Adrenal gland (tissue), 9 donors: ENCODE measurements at regions not wholly inside any gene's neighbourhood (a gene's known extent, or its start where the extent isn't known, plus 50 kb on each side); places are given as distances from the start of the nearest gene placed in this dataset.

Experiments
- DNase-seq, 7 donors: peaks; one replicate each; pipeline ENCODE4 v3.0.0-alpha.2; 2019 to 2020
- H3K27ac ChIP-seq, 5 donors: fragments of 200-600 bp; sonication (generic) in 4 of 5; 1 replicate in 3 of 5; 2 replicates in 2 of 5; pipeline versions ENCODE4 v1.5.1 to v1.8.0; 2016 to 2020; ENCODE audit warnings: mild to moderate bottlenecking in 1 of 5
- H3K27me3 ChIP-seq: fragments of 200-600 bp; 2 replicates; pipeline ENCODE4 v1.8.0; 2021
- H3K36me3 ChIP-seq, 2 donors: fragments of 200-600 bp; replicated peaks in 1 of 2; 1 replicate in 1 of 2; 2 replicates in 1 of 2; pipeline versions ENCODE4 v1.5.1 to v1.8.0; 2018 to 2022
- H3K4me1 ChIP-seq, 2 donors: fragments of 200-600 bp; replicated peaks in 1 of 2; 1 replicate in 1 of 2; 2 replicates in 1 of 2; pipeline versions ENCODE4 v1.5.1 to v1.8.0; 2018 to 2021
- H3K4me3 ChIP-seq, 4 donors: fragments of 200-600 bp; sonication (generic) in 3 of 4; one replicate each; pipeline ENCODE4 v1.5.1; 2016 to 2018
- H3K9me3 ChIP-seq, 3 donors: fragments of 200-600 bp; sonication (generic) in 1 of 3; replicated peaks in 1 of 3; 1 replicate in 2 of 3; 2 replicates in 1 of 3; pipeline versions ENCODE4 v1.5.1 to v1.8.0; 2016 to 2021
- POLR2A ChIP-seq, 2 donors: fragments of 450-650 bp; IDR thresholded peaks; one replicate each; pipeline ENCODE4 v1.6.1; 2017; ENCODE audit warnings: antibody characterized with exemption in 2 of 2, mild to moderate bottlenecking in 2 of 2, moderate library complexity in 1 of 2
- WGBS, 4 donors: extraction: QIAGEN DNeasy Blood & Tissue Kit in 2 of 4; methylation state at CpG; one replicate each; pipeline versions ENCODE4 v1.1.5 to v1.1.7; 2013 to 2017; 5-methylcytosine and 5-hydroxymethylcytosine counted together
- intact Hi-C, 2 donors: fragments of 100-400 bp; cut with DNase I; formaldehyde crosslinking; loops; one replicate each; pipeline versions ENCODE4 v1.14.1 to v1.15.0; 2022 to 2023
- TF ChIP-seq, protein P1 (sequence below), 6 experiments: fragments of 450-650 bp in 4 of 6; fragments of 200-600 bp in 2 of 6; sonication (generic) in 1 of 6; IDR thresholded peaks; 1 replicate in 5 of 6; 2 replicates in 1 of 6; pipeline versions ENCODE4 v1.5.1 to v1.8.0; 2016 to 2021; ENCODE audit warnings: antibody characterized with exemption in 6 of 6, mild to moderate bottlenecking in 2 of 6, moderate library complexity in 1 of 6
- donor health status: healthy with polysubstance abuse.
- donor health status: Bipolar disorder and iron deficiency.
- donor health status: DM: yes; HTN: yes; CAD: no.
- donor health status: DM: no; HTN: no; CAD: no.
- donor health status: DM: no; HTN: no; CAD: no.

- WGBS, 4 donors, result 71 to 86% (median 83%) methylated on average over 5 of the region's 5 CpGs
- H3K27ac ChIP-seq, result no peak overlapping the region
- no peaks in the 10 kb centered on the region for H3K9me3 ChIP-seq
- H3K36me3 ChIP-seq, result no peaks in the 10 kb centered on the region
- H3K4me1 ChIP-seq, result no peaks in the 10 kb centered on the region
- TF ChIP-seq POLR2A (IDR thresholded peaks at IDR 0.05), result no peak
- TF ChIP-seq, protein P1, sequence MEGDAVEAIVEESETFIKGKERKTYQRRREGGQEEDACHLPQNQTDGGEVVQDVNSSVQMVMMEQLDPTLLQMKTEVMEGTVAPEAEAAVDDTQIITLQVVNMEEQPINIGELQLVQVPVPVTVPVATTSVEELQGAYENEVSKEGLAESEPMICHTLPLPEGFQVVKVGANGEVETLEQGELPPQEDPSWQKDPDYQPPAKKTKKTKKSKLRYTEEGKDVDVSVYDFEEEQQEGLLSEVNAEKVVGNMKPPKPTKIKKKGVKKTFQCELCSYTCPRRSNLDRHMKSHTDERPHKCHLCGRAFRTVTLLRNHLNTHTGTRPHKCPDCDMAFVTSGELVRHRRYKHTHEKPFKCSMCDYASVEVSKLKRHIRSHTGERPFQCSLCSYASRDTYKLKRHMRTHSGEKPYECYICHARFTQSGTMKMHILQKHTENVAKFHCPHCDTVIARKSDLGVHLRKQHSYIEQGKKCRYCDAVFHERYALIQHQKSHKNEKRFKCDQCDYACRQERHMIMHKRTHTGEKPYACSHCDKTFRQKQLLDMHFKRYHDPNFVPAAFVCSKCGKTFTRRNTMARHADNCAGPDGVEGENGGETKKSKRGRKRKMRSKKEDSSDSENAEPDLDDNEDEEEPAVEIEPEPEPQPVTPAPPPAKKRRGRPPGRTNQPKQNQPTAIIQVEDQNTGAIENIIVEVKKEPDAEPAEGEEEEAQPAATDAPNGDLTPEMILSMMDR (IDR thresholded peaks at IDR 0.05), result no peak
- intact Hi-C loops, result no loop called here
- no peaks in the 10 kb centered on the region for H3K27me3 ChIP-seq
- no peak overlapping the region for H3K4me3 ChIP-seq
- no peak for DNase-seq
These were observed 394.8 kb upstream of the FANCL start for GRCh38 chr2:58635801-58636375.

DNA sequence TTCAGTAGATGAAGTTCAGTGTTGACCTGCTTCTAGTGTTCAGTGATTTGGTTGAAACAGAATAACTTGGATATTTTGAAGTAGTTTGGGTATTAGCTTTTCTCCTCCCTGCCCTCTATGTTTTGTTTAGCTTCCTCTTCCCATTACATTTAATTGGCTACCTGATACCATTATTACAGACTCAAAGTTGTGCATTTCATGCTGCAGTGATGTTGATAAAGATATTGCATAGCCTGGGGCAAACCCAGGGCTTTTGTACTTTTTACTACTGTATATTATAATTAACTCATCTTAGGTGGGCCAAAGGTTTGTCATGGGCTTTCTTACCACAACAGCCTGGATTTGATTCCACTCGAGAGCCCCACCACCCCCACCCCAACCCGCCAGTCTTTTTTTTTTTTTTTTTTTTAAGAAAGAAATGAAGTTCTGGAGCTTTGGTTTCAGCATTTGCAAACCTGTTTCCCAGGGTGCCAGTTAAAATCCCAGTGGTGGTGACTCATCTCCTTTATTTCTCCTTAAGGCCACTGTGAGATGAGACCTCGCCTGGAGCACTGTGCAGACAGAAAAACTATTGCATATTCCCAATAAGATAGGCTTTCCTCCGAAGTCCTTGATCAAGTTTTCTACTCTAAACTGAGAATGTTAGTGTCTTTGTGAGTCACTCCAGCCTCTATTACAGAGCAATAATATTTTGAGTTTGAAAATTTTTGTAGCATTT lies 393.7 kb upstream of the FANCL start:
- Histone ChIP-seq H3K27ac (no peak overlapping the region), H3K4me3 (no peak overlapping the region), H3K36me3 (no peaks in the 10 kb centered on the region), H3K27me3 (no peaks in the 10 kb centered on the region), H3K4me1 (no peaks in the 10 kb centered on the region), H3K9me3 (no peaks in the 10 kb centered on the region)
- DNase-seq, result no peak
- WGBS, 4 donors, result 60 to 69% (median 65%) methylated on average over 4 of the region's 4 CpGs
- intact Hi-C loops, result no loop called here
- TF ChIP-seq POLR2A (IDR thresholded peaks at IDR 0.05), result no peak
- TF ChIP-seq, protein P1 (IDR thresholded peaks at IDR 0.05), result no peak

GRCh38 chr2:58633613-58634365 lies 392.7 kb upstream of the FANCL start:
- no peak for TF ChIP-seq POLR2A (IDR thresholded peaks at IDR 0.05)
- TF ChIP-seq, protein P1 (IDR thresholded peaks at IDR 0.05), result no peak
- 23 to 36% (median 26%) methylated on average over 3 of the region's 3 CpGs for WGBS, 4 donors
- Histone ChIP-seq H3K27me3 (no peaks in the 10 kb centered on the region), H3K4me1 (no peaks in the 10 kb centered on the region), H3K27ac (no peak overlapping the region), H3K36me3 (no peaks in the 10 kb centered on the region), H3K9me3 (no peaks in the 10 kb centered on the region), H3K4me3 (no peak overlapping the region)
- DNase-seq, result no peak
- intact Hi-C loops, result no loop called here

DNA sequence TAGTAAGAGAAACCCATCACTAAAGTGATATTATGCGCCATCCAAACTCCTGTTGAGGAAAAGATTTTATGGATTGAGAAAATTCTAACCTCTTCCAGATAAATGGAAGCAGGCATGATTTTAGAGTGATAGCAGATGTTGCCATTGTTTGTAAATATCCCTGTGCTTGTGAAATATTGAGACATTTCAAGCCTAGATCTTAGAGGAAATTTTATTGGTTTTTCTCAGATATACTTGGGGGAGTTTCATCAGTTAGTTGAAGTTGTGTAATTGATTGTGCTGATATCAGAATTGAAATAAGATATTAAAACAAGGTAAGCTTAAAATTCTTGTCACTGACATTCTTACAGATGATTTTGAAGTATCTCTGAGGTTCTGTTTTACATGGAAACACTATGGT lies 390.9 kb upstream of the FANCL start:
- Histone ChIP-seq H3K27ac (no peak overlapping the region), H3K27me3 (no peaks in the 10 kb centered on the region), H3K9me3 (no peaks in the 10 kb centered on the region), H3K4me1 (no peaks in the 10 kb centered on the region), H3K4me3 (no peak overlapping the region), H3K36me3 (no peaks in the 10 kb centered on the region)
- intact Hi-C loops, result no loop called here
- DNase-seq, result no peak
- no peak for TF ChIP-seq POLR2A (IDR thresholded peaks at IDR 0.05)
- TF ChIP-seq, protein P1 (IDR thresholded peaks at IDR 0.05), result no peak
- 82 to 89% (median 86%) methylated on average over 1 of the region's 1 CpG for WGBS, 4 donors
